ENCODE measurements at regions not wholly inside any gene's neighbourhood (a gene's known extent, or its start where the extent isn't known, plus 50 kb on each side); places are given as distances from the start of the nearest gene placed in this dataset.
"Not testable (repeated sequence)": the region's sequence is repeated elsewhere in the genome, so short reads cannot be mapped to it uniquely, and the experiment has no call there.

DNA sequence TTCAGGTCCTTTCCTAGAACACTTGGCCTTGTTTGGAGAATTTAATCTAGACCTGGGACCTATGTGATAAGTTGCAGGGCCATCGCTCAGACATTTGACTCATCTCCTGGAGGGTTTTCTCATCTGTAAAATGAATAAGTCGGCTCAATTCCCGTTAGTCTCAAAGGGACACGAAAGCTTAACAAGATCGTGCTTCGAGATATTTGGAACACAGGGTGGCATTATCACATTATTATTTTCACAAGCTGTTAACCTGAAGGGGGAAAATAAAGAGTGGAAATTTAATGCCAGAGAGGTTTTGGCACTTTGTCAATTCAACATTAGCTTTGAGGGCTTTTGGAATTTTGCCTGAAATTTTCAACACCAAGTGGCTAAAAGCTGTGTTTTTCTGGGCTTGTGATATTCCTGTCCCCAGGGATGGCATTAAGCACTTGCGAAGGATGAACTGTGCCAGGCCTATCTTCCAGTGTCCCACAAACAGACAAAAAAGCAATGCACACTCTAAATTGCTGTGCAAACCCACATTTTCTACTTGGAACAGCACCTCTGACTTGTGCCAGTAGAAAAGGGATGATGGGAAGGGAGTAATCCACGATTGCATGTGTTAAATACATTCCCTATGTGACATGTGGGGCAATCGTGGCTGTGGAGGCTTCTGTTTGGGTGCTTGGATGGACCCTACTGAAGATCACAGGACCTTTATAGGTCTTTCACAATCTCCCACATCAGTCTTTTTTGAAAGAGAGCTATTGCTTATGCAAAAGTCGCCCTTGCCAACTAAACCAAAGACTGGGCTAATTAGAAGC is 478.7 kb downstream of the MFSD1 start:
- no peak overlapping the region for H3K4me3 ChIP-seq (ENCODE audit: low read depth, low read length)
- TF ChIP-seq, protein P1, sequence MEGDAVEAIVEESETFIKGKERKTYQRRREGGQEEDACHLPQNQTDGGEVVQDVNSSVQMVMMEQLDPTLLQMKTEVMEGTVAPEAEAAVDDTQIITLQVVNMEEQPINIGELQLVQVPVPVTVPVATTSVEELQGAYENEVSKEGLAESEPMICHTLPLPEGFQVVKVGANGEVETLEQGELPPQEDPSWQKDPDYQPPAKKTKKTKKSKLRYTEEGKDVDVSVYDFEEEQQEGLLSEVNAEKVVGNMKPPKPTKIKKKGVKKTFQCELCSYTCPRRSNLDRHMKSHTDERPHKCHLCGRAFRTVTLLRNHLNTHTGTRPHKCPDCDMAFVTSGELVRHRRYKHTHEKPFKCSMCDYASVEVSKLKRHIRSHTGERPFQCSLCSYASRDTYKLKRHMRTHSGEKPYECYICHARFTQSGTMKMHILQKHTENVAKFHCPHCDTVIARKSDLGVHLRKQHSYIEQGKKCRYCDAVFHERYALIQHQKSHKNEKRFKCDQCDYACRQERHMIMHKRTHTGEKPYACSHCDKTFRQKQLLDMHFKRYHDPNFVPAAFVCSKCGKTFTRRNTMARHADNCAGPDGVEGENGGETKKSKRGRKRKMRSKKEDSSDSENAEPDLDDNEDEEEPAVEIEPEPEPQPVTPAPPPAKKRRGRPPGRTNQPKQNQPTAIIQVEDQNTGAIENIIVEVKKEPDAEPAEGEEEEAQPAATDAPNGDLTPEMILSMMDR (IDR thresholded peaks at IDR 0.05; ENCODE audit: low read depth, low read length): no peak

DNA sequence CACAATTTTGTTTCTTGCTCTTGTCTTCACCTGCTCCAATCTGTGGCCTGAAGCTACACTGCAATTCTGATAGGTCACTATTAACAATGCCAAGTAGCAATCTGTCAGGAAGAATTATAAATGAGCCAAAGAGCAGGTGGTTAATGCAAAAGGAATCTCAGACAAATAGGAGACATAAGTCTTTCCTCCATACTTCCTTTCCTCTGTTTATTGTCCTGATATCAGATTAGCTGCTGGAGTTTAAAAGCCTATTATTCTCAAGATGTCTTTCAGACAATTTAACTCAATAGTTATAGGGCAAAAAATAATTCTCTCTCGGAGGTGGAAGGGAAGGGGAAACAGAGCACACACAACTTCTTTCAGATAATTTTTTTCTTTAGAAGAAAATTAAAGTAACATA is 491.6 kb downstream of the MFSD1 start:
- TF ChIP-seq, protein P1 (IDR thresholded peaks at IDR 0.05; ENCODE audit: low read depth, low read length): no peak
- no peak overlapping the region for H3K4me3 ChIP-seq (ENCODE audit: low read depth, low read length)

DNA sequence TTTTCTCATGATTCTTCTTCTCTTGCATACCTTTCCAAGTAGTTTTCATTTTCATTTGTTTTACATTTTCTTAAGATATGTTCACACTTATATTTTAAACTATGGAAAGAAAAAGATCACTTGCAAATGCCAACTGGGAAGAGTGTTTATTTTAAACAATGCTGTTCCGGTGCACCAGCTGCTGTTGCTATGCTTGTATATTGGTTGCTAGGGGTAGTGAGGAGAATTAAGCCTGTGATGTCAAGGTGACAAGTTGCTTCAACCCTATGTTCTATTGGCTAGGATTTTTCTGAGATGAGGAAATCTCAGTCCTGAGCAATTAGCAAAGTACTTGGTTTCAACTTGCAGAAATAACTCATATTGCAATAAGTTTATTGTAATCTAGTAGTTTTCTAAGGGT is 500.1 kb downstream of the MFSD1 start:
- no peak overlapping the region for H3K4me3 ChIP-seq (ENCODE audit: low read depth, low read length)
- TF ChIP-seq, protein P1 (IDR thresholded peaks at IDR 0.05; ENCODE audit: low read depth, low read length): no peak

DNA sequence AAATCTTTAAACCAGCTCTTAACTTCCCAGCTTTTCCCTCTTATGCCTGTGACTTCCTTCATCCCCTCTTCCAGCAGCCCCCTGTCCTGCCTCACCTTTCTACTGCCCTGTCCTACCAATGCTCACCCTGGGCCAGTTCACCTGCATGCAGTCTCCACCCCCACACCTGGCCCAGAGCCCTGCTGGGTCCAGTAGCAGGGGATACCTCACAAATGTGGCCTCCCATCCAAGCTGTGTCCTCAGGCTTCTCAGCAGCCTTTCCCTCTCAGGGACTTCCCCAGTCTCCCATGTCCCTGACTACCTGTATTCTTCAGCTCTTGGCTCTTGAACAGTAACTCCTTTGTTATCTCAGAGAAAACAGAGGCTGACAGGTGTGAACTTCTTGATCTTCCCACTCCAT is 503.2 kb downstream of the MFSD1 start:
- TF ChIP-seq, protein P1 (IDR thresholded peaks at IDR 0.05; ENCODE audit: low read depth, low read length): no peak
- no peak overlapping the region for H3K4me3 ChIP-seq (ENCODE audit: low read depth, low read length)

DNA sequence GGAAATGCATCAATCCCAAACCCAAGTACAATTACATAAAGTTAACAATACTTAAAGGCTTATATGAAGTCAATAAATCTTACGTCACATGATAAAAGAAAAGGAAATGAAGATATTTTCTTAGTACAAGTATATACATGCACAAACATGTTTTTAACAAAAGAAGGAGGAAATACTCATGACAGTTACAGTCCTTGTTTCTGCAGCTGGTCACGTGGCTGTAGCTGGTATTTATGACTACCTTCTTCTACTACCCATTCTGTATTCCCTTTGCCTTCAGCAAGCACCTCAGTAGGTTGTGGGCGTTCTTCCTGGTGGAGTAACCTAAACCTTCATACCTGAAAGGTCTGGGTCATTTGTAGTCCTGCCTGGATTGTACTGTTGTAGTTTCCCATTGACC is 514.9 kb downstream of the MFSD1 start:
- not testable (repeated sequence) for H3K4me3 ChIP-seq (ENCODE audit: low read depth, low read length)

DNA sequence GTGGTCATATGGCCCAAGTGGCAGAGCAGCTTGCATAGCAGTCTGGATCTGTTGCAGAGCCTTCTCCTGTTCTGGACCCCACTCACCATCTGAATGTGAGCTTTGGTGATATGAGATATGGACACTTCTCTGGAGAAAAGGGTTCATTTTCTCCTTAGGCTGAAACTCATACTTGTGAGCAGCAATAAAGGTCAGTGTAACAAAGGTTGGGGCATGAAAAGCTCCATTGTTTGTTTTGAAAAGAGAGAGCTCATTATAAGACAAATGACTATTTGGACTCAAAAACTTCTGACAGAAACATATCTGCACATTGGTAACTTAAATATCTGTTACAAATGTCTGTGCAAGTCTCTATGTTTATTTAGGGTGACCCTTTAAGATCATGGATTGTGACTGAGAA is 517.3 kb downstream of the MFSD1 start:
- TF ChIP-seq, protein P1 (IDR thresholded peaks at IDR 0.05; ENCODE audit: low read depth, low read length): no peak
- no peak overlapping the region for H3K4me3 ChIP-seq (ENCODE audit: low read depth, low read length)

DNA sequence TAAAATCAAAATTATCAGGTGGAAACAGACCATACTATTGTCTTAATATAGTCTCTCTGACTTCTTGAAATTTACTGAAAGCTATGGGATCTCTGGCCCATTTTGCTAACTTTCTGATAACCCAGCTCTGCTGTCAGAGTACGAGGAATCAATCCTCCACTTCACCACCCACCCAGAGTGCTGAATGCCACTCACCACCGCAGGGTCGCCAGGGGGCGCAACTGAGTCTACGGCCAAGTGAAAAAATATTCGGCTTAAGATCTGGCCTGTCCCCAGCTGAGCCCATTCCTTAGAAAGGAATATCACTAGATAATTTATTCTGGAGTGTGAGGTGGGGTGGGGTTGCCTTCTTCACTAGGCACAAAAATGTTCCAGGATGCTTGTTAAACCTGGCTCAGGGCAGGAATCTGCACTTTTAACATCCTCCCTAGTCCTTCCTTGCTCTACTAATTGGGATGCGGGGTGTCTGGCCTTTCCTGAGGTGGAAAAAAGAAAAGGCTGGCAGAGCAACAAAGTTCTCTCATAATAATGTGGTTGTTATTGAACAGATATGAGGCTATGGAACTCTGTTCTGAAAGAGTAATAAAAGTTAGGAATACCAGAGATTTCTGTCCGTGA is 520.6 kb downstream of the MFSD1 start:
- TF ChIP-seq, protein P1 (IDR thresholded peaks at IDR 0.05; ENCODE audit: low read depth, low read length): peak; percentile 92

More for the DNA sequence above, 520.6 kb downstream of the MFSD1 start:
- H3K4me3 ChIP-seq (ENCODE audit: low read depth, low read length): no peak overlapping the region

Data from WI38 (cell line).